ENCODE measurements at regions not wholly inside any gene's neighbourhood (a gene's known extent, or its start where the extent isn't known, plus 50 kb on each side); places are given as distances from the start of the nearest gene placed in this dataset.

DNA sequence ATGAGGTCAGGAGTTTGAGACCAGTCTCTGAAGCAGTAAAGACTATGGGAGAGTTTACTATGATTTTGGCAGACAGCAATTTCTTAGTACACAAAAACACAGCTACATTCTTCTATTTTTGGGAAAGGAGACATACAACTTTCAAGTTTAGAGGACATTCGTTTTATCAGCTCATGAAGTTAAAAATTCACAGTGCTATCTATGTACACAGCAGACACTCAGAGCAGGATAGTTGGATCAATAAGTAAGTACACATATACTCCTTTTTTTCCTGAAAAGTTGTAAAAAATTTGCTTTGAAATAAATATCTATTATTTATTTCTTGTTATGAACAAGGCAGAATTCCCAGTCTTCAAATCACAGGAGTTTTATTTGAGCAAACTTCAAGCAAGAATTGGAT lies 159.7 kb downstream of the SERPINI1 start:
- H3K36me3 ChIP-seq, result no peaks in the 10 kb centered on the region
- H3K4me1 ChIP-seq, result no peaks in the 10 kb centered on the region
- no peak for TF ChIP-seq POLR2A (IDR thresholded peaks at IDR 0.05)
- TF ChIP-seq CTCF (IDR thresholded peaks at IDR 0.05 in 4 of 5, conservative IDR thresholded peaks at IDR 0.05 in 1 of 5), result no peak
- H3K9me3 ChIP-seq, result no peaks in the 10 kb centered on the region
- no peak for DNase-seq
- in situ Hi-C loops (cut with MboI; ENCODE audit: low sequenced_read_pairs in 4 of 4) (loop anchor here in 3 of 4 donors (25.0 kb wide), 1 partner anchor 508 kb away; the partner anchor contains the start of gene ZBBX (in 3 of the 3)), intact Hi-C loops (cut with DNase I; ENCODE audit: low total_unique reads) (no loop called here)
- H3K4me3 ChIP-seq, result no peak overlapping the region
- ATAC-seq, result no peak
- H3K27me3 ChIP-seq, result no peaks in the 10 kb centered on the region
- no peak overlapping the region for H3K27ac ChIP-seq

GRCh38 chr3:167892205-167892604 lies 156.7 kb downstream of the SERPINI1 start:
- ATAC-seq (no peak), DNase-seq (no peak)
- TF ChIP-seq POLR2A (IDR thresholded peaks at IDR 0.05) (no peak), CTCF (IDR thresholded peaks at IDR 0.05 in 4 of 5, conservative IDR thresholded peaks at IDR 0.05 in 1 of 5) (no peak)
- H3K9me3 ChIP-seq, result no peaks in the 10 kb centered on the region
- intact Hi-C loops (cut with DNase I; ENCODE audit: low total_unique reads) (no loop called here), in situ Hi-C loops (cut with MboI; ENCODE audit: low sequenced_read_pairs in 4 of 4) (loop anchor here in 3 of 4 donors (25.0 kb wide), 1 partner anchor 505 kb away; the partner anchor contains the start of gene ZBBX (in 3 of the 3))
- no peak overlapping the region for H3K27ac ChIP-seq
- no peaks in the 10 kb centered on the region for H3K27me3 ChIP-seq
- no peak overlapping the region for H3K4me3 ChIP-seq
- no peaks in the 10 kb centered on the region for H3K36me3 ChIP-seq
- no peaks in the 10 kb centered on the region for H3K4me1 ChIP-seq

DNA sequence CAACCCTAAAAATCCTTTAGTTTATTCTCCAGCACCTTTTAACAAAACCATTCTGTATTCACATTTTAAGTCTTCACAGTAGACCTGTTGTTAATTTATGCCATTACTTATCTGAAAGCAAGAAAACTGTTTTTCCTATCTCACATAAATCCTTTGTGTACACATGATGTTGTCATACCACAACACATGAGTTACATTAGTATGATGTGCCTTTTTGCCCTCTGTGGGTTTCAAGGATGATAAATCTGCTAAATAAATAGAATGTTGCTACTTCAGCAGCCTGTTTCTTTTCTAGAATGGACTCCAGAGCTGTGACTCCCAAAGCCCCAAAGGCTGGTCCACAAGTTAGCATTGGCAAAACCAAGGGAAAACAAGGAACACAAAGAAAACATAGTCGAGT lies 151.6 kb downstream of the SERPINI1 start:
- no peak overlapping the region for H3K27ac ChIP-seq
- DNase-seq (no peak), ATAC-seq (no peak)
- no peaks in the 10 kb centered on the region for H3K27me3 ChIP-seq
- H3K36me3 ChIP-seq, result no peaks in the 10 kb centered on the region
- no peaks in the 10 kb centered on the region for H3K4me1 ChIP-seq
- no peak overlapping the region for H3K4me3 ChIP-seq
- H3K9me3 ChIP-seq, result no peaks in the 10 kb centered on the region
- in situ Hi-C loops (cut with MboI; ENCODE audit: low sequenced_read_pairs in 4 of 4), result loop anchor here (10.0 to 25.0 kb wide), 2 partner anchors 500 to 512 kb away; partner anchors contain the start of gene ZBBX (in 3 of the 4)
- intact Hi-C loops (cut with DNase I; ENCODE audit: low total_unique reads), result no loop called here
- TF ChIP-seq CTCF (IDR thresholded peaks at IDR 0.05 in 4 of 5, conservative IDR thresholded peaks at IDR 0.05 in 1 of 5) (no peak), POLR2A (IDR thresholded peaks at IDR 0.05) (no peak)

DNA sequence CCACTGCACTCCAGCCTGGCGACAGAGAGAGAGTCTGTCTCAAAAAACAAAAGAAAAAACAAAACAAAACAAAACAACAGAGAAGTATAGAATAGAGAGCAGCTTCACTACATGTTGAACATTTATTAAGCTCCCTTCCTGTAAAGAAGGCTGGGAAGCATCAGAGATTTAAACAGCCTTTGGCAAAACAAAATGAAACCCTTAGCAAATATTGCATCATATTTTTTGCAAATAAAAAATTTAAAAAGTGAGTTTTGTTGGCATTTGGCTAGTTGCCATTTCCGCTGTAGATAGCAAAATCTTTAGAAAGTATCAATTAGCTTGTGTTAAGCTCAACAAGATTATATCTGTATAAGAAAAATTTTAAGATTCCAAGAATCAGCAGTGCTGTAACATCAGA lies 151.2 kb downstream of the SERPINI1 start:
- ATAC-seq (no peak), DNase-seq (no peak)
- Histone ChIP-seq H3K4me1 (no peaks in the 10 kb centered on the region), H3K4me3 (no peak overlapping the region), H3K27ac (no peak overlapping the region), H3K36me3 (no peaks in the 10 kb centered on the region), H3K27me3 (no peaks in the 10 kb centered on the region), H3K9me3 (no peaks in the 10 kb centered on the region)
- TF ChIP-seq POLR2A (IDR thresholded peaks at IDR 0.05) (no peak), CTCF (IDR thresholded peaks at IDR 0.05 in 4 of 5, conservative IDR thresholded peaks at IDR 0.05 in 1 of 5) (no peak)
- in situ Hi-C loops (cut with MboI; ENCODE audit: low sequenced_read_pairs in 4 of 4), result loop anchor here (10.0 to 25.0 kb wide), 2 partner anchors 499 to 512 kb away; partner anchors contain the start of gene ZBBX (in 3 of the 4)
- intact Hi-C loops (cut with DNase I; ENCODE audit: low total_unique reads), result no loop called here

DNA sequence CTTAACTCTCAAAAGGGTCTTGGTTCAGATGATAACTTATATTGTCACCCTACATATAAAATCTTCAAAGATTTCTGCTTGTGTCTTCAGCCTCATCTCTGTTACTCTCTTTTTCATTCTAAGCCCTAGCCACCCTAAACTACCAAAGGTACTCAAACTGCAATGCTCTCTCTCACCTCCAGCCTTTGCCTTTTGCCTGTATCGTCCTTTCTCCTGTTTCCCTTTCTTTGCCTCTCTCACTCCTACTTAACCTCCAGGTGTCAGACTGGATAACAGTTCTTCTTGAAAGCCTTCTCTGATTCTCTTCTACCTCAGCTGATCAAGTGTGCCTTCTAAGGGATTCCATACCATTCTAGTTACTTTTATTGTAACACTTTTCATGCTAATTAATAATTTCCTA lies 149.8 kb downstream of the SERPINI1 start:
- ATAC-seq (no peak), DNase-seq (no peak)
- H3K9me3 ChIP-seq, result no peaks in the 10 kb centered on the region
- no peak overlapping the region for H3K27ac ChIP-seq
- no peaks in the 10 kb centered on the region for H3K36me3 ChIP-seq
- no peak for TF ChIP-seq CTCF (IDR thresholded peaks at IDR 0.05 in 4 of 5, conservative IDR thresholded peaks at IDR 0.05 in 1 of 5)
- no peak for TF ChIP-seq POLR2A (IDR thresholded peaks at IDR 0.05)
- intact Hi-C loops (cut with DNase I; ENCODE audit: low total_unique reads), result no loop called here
- in situ Hi-C loops (cut with MboI; ENCODE audit: low sequenced_read_pairs in 4 of 4), result loop anchor here (10.0 to 25.0 kb wide), 2 partner anchors 498 to 510 kb away; partner anchors contain the start of gene ZBBX (in 3 of the 4)
- H3K4me3 ChIP-seq, result no peak overlapping the region
- H3K4me1 ChIP-seq, result no peaks in the 10 kb centered on the region
- H3K27me3 ChIP-seq, result no peaks in the 10 kb centered on the region
